Adrenal gland (tissue), 9 donors: ENCODE measurements at regions not wholly inside any gene's neighbourhood (a gene's known extent, or its start where the extent isn't known, plus 50 kb on each side); places are given as distances from the start of the nearest gene placed in this dataset.

Experiments used
- DNase-seq, 7 donors: peaks; one replicate each; pipeline ENCODE4 v3.0.0-alpha.2; 2019 to 2020
- H3K27ac ChIP-seq, 5 donors: fragments of 200-600 bp; sonication (generic) in 4 of 5; 1 replicate in 3 of 5; 2 replicates in 2 of 5; pipeline versions ENCODE4 v1.5.1 to v1.8.0; 2016 to 2020; ENCODE audit warnings: mild to moderate bottlenecking in 1 of 5
- H3K27me3 ChIP-seq: fragments of 200-600 bp; 2 replicates; pipeline ENCODE4 v1.8.0; 2021
- H3K36me3 ChIP-seq, 2 donors: fragments of 200-600 bp; replicated peaks in 1 of 2; 1 replicate in 1 of 2; 2 replicates in 1 of 2; pipeline versions ENCODE4 v1.5.1 to v1.8.0; 2018 to 2022
- H3K4me1 ChIP-seq, 2 donors: fragments of 200-600 bp; replicated peaks in 1 of 2; 1 replicate in 1 of 2; 2 replicates in 1 of 2; pipeline versions ENCODE4 v1.5.1 to v1.8.0; 2018 to 2021
- H3K4me3 ChIP-seq, 4 donors: fragments of 200-600 bp; sonication (generic) in 3 of 4; one replicate each; pipeline ENCODE4 v1.5.1; 2016 to 2018
- H3K9me3 ChIP-seq, 3 donors: fragments of 200-600 bp; sonication (generic) in 1 of 3; replicated peaks in 1 of 3; 1 replicate in 2 of 3; 2 replicates in 1 of 3; pipeline versions ENCODE4 v1.5.1 to v1.8.0; 2016 to 2021
- CTCF ChIP-seq, 6 experiments: fragments of 450-650 bp in 4 of 6; fragments of 200-600 bp in 2 of 6; sonication (generic) in 1 of 6; IDR thresholded peaks; 1 replicate in 5 of 6; 2 replicates in 1 of 6; pipeline versions ENCODE4 v1.5.1 to v1.8.0; 2016 to 2021; ENCODE audit warnings: antibody characterized with exemption in 6 of 6, mild to moderate bottlenecking in 2 of 6, moderate library complexity in 1 of 6
- POLR2A ChIP-seq, 2 donors: fragments of 450-650 bp; IDR thresholded peaks; one replicate each; pipeline ENCODE4 v1.6.1; 2017; ENCODE audit warnings: antibody characterized with exemption in 2 of 2, mild to moderate bottlenecking in 2 of 2, moderate library complexity in 1 of 2
- WGBS, 4 donors: extraction: QIAGEN DNeasy Blood & Tissue Kit in 2 of 4; methylation state at CpG; one replicate each; pipeline versions ENCODE4 v1.1.5 to v1.1.7; 2013 to 2017; 5-methylcytosine and 5-hydroxymethylcytosine counted together
- intact Hi-C, 2 donors: fragments of 100-400 bp; cut with DNase I; formaldehyde crosslinking; loops; one replicate each; pipeline versions ENCODE4 v1.14.1 to v1.15.0; 2022 to 2023
- donor health status: healthy with polysubstance abuse.
- donor health status: Bipolar disorder and iron deficiency.
- donor health status: DM: yes; HTN: yes; CAD: no.
- donor health status: DM: no; HTN: no; CAD: no.
- donor health status: DM: no; HTN: no; CAD: no.

- H3K27ac ChIP-seq: no peak overlapping the region
- H3K9me3 ChIP-seq: no peaks in the 10 kb centered on the region
- no peak for DNase-seq
- no peak for TF ChIP-seq CTCF (IDR thresholded peaks at IDR 0.05)
- TF ChIP-seq POLR2A (IDR thresholded peaks at IDR 0.05): no peak
- WGBS, 4 donors: 69 to 78% (median 76%) methylated on average over 7 of the region's 7 CpGs
- no peak overlapping the region for H3K4me3 ChIP-seq
- intact Hi-C loops: no loop called here
- H3K36me3 ChIP-seq: no peaks in the 10 kb centered on the region
- no peaks in the 10 kb centered on the region for H3K27me3 ChIP-seq
- no peaks in the 10 kb centered on the region for H3K4me1 ChIP-seq
These were observed 84.6 kb upstream of the IRF2 start for GRCh38 chr4:184558996-184559395.

GRCh38 chr4:184553891-184554290 lies 79.5 kb upstream of the IRF2 start:
- Histone ChIP-seq H3K36me3 (no peaks in the 10 kb centered on the region), H3K27ac (no peak overlapping the region), H3K4me1 (no peaks in the 10 kb centered on the region), H3K9me3 (no peaks in the 10 kb centered on the region), H3K4me3 (no peak overlapping the region), H3K27me3 (no peaks in the 10 kb centered on the region)
- intact Hi-C loops: no loop called here
- no peak for DNase-seq
- WGBS, 4 donors: 77 to 90% (median 86%) methylated on average over 4 of the region's 4 CpGs
- TF ChIP-seq POLR2A (IDR thresholded peaks at IDR 0.05): no peak
- no peak for TF ChIP-seq CTCF (IDR thresholded peaks at IDR 0.05)

- no peaks in the 10 kb centered on the region for H3K9me3 ChIP-seq
These were observed 76.1 kb upstream of the IRF2 start for GRCh38 chr4:184550476-184550875.

GRCh38 chr4:184548648-184549341 lies 74.4 kb upstream of the IRF2 start:
- H3K4me1 ChIP-seq: no peaks in the 10 kb centered on the region
- H3K9me3 ChIP-seq: no peaks in the 10 kb centered on the region
- no peak for DNase-seq
- H3K36me3 ChIP-seq: no peaks in the 10 kb centered on the region
- no peak for TF ChIP-seq POLR2A (IDR thresholded peaks at IDR 0.05)
- TF ChIP-seq CTCF (IDR thresholded peaks at IDR 0.05): no peak
- no peak overlapping the region for H3K4me3 ChIP-seq
- no peak overlapping the region for H3K27ac ChIP-seq
- H3K27me3 ChIP-seq: no peaks in the 10 kb centered on the region
- intact Hi-C loops: no loop called here
- 63 to 83% (median 74%) methylated on average over 20 of the region's 20 CpGs for WGBS, 4 donors

More at GRCh38 chr4:184550476-184550875, 76.1 kb upstream of the IRF2 start:
- no peak for TF ChIP-seq POLR2A (IDR thresholded peaks at IDR 0.05)
- TF ChIP-seq CTCF (IDR thresholded peaks at IDR 0.05): no peak
- Histone ChIP-seq H3K4me1 (no peaks in the 10 kb centered on the region), H3K27ac (no peak overlapping the region), H3K36me3 (no peaks in the 10 kb centered on the region), H3K27me3 (no peaks in the 10 kb centered on the region), H3K4me3 (no peak overlapping the region)
- intact Hi-C loops: no loop called here
- WGBS, 4 donors: 62 to 72% (median 63%) methylated on average over 3 of the region's 3 CpGs
- DNase-seq: no peak
